Esophagus (tissue), 2 donors: ENCODE measurements at regions not wholly inside any gene's neighbourhood (a gene's known extent, or its start where the extent isn't known, plus 50 kb on each side); places are given as distances from the start of the nearest gene placed in this dataset.
"Not testable (repeated sequence)": the region's sequence is repeated elsewhere in the genome, so short reads cannot be mapped to it uniquely, and the experiment has no call there.

Experiments
- H3K27ac ChIP-seq, 2 donors: one replicate each; pipeline ENCODE4 v1.5.1; 2013; ENCODE audit warnings: low read depth in 2 of 2, mild to moderate bottlenecking in 2 of 2, inconsistent platforms in 1 of 2, low read length in 1 of 2, moderate library complexity in 1 of 2
- H3K27me3 ChIP-seq, 2 donors: one replicate each; pipeline ENCODE4 v1.6.1; 2013; ENCODE audit warnings: low read length in 2 of 2, control low read depth in 1 of 2, mild to moderate bottlenecking in 1 of 2; ENCODE audit not compliant: insufficient read depth in 2 of 2, control insufficient read depth in 1 of 2
- H3K36me3 ChIP-seq, 2 donors: one replicate each; pipeline ENCODE4 v1.6.1; 2013; ENCODE audit warnings: low read length in 1 of 2; ENCODE audit not compliant: control insufficient read depth in 2 of 2, insufficient read depth in 2 of 2
- H3K4me1 ChIP-seq, 2 donors: one replicate each; pipeline ENCODE4 v1.6.1; 2013; ENCODE audit warnings: low read length in 1 of 2; ENCODE audit not compliant: control insufficient read depth in 2 of 2, insufficient read depth in 2 of 2
- H3K4me3 ChIP-seq, 2 donors: one replicate each; pipeline ENCODE4 v1.5.1; 2013; ENCODE audit warnings: low read length in 2 of 2, mild to moderate bottlenecking in 2 of 2, low read depth in 1 of 2, moderate library complexity in 1 of 2
- H3K9me3 ChIP-seq, 2 donors: one replicate each; pipeline ENCODE4 v1.6.1; 2013; ENCODE audit warnings: mild to moderate bottlenecking in 2 of 2, low read depth in 1 of 2, low read length in 1 of 2, moderate library complexity in 1 of 2; ENCODE audit not compliant: control insufficient read depth in 2 of 2, insufficient read depth in 1 of 2
- WGBS, 2 donors: extraction: QIAGEN DNeasy Blood & Tissue Kit; methylation state at CpG; one replicate each; pipeline ENCODE4 v1.1.7; 2013; 5-methylcytosine and 5-hydroxymethylcytosine counted together
- donor health status: healthy with polysubstance abuse.
- donor health status: Bipolar disorder and iron deficiency.

- Histone ChIP-seq H3K4me3 (no peak overlapping the region), H3K36me3 (no peaks in the 10 kb centered on the region), H3K4me1 (no peaks in the 10 kb centered on the region), H3K27ac (no peak overlapping the region), H3K27me3 (no peaks in the 10 kb centered on the region), H3K9me3 (no peaks in the 10 kb centered on the region)
- 72 to 81% methylated on average over 9 of the region's 9 CpGs for WGBS, 2 donors
Observed at GRCh38 chr4:169902658-169903345, 123.4 kb downstream of the MFAP3L start.

GRCh38 chr4:169900241-169900845, 125.9 kb downstream of the MFAP3L start:
- WGBS, 2 donors = 76 to 83% methylated on average over 6 of the region's 6 CpGs
- Histone ChIP-seq H3K4me1 (no peaks in the 10 kb centered on the region), H3K27me3 (no peaks in the 10 kb centered on the region), H3K9me3 (no peaks in the 10 kb centered on the region), H3K36me3 (no peaks in the 10 kb centered on the region), H3K4me3 (no peak overlapping the region), H3K27ac (no peak overlapping the region)

- Histone ChIP-seq H3K36me3 (no peaks in the 10 kb centered on the region), H3K4me1 (no peaks in the 10 kb centered on the region), H3K9me3 (no peaks in the 10 kb centered on the region), H3K4me3 (no peak overlapping the region), H3K27me3 (no peaks in the 10 kb centered on the region), H3K27ac (no peak overlapping the region)
- 63 to 68% methylated on average over 2 of the region's 2 CpGs for WGBS, 2 donors
Observed at GRCh38 chr4:169899295-169899694, 126.9 kb downstream of the MFAP3L start.

- no peaks in the 10 kb centered on the region for H3K9me3 ChIP-seq
- no peaks in the 10 kb centered on the region for H3K4me1 ChIP-seq
- H3K27ac ChIP-seq = no peak overlapping the region
- H3K36me3 ChIP-seq = no peaks in the 10 kb centered on the region
- no peaks in the 10 kb centered on the region for H3K27me3 ChIP-seq
- no peak overlapping the region for H3K4me3 ChIP-seq
Observed at GRCh38 chr4:169898095-169898494, 128.1 kb downstream of the MFAP3L start.

- not testable (repeated sequence) for H3K4me3 ChIP-seq, H3K9me3 ChIP-seq, H3K27ac ChIP-seq, H3K4me1 ChIP-seq, H3K36me3 ChIP-seq, H3K27me3 ChIP-seq
- 93 to 94% methylated on average over 4 of the region's 4 CpGs for WGBS, 2 donors
Observed at GRCh38 chr4:169894767-169895166, 131.4 kb downstream of the MFAP3L start.

- 75 to 83% methylated on average over 2 of the region's 2 CpGs for WGBS, 2 donors
- Histone ChIP-seq H3K27me3 (no peaks in the 10 kb centered on the region), H3K9me3 (no peaks in the 10 kb centered on the region), H3K4me1 (no peaks in the 10 kb centered on the region), H3K4me3 (no peak overlapping the region), H3K27ac (no peak overlapping the region), H3K36me3 (no peaks in the 10 kb centered on the region)
Observed at GRCh38 chr4:169885893-169886292, 128.1 kb upstream of the HPF1 start.

- H3K27me3 ChIP-seq = no peaks in the 10 kb centered on the region
- WGBS, 2 donors = 67 to 70% methylated on average over 1 of the region's 1 CpG
- no peak overlapping the region for H3K27ac ChIP-seq
Observed at GRCh38 chr4:169881769-169882168, 124.0 kb upstream of the HPF1 start.

GRCh38 chr4:169870507-169870906, 112.8 kb upstream of the HPF1 start:
- no peaks in the 10 kb centered on the region for H3K4me1 ChIP-seq
- no peak overlapping the region for H3K4me3 ChIP-seq
- no peaks in the 10 kb centered on the region for H3K27me3 ChIP-seq
- H3K27ac ChIP-seq = no peak overlapping the region
- no peaks in the 10 kb centered on the region for H3K36me3 ChIP-seq
- 51 to 64% methylated on average over 3 of the region's 3 CpGs for WGBS, 2 donors
- no peaks in the 10 kb centered on the region for H3K9me3 ChIP-seq

More at GRCh38 chr4:169881769-169882168, 124.0 kb upstream of the HPF1 start:
- H3K9me3 ChIP-seq = no peaks in the 10 kb centered on the region
- no peaks in the 10 kb centered on the region for H3K4me1 ChIP-seq
- no peak overlapping the region for H3K4me3 ChIP-seq
- no peaks in the 10 kb centered on the region for H3K36me3 ChIP-seq

- no peak overlapping the region for H3K4me3 ChIP-seq
Observed at GRCh38 chr4:169869490-169869889, 111.7 kb upstream of the HPF1 start.

GRCh38 chr4:169861593-169861992, 103.8 kb upstream of the HPF1 start:
- Histone ChIP-seq H3K27me3 (no peaks in the 10 kb centered on the region), H3K9me3 (peaks cover 0 to 2% of the 10 kb centered on the region in 2 donors), H3K4me1 (no peaks in the 10 kb centered on the region), H3K4me3 (no peak overlapping the region), H3K36me3 (no peaks in the 10 kb centered on the region), H3K27ac (no peak overlapping the region)
- WGBS, 2 donors = 23 to 24% methylated on average over 1 of the region's 1 CpG

More at GRCh38 chr4:169869490-169869889, 111.7 kb upstream of the HPF1 start:
- Histone ChIP-seq H3K27ac (no peak overlapping the region), H3K9me3 (no peaks in the 10 kb centered on the region), H3K27me3 (no peaks in the 10 kb centered on the region), H3K36me3 (no peaks in the 10 kb centered on the region), H3K4me1 (no peaks in the 10 kb centered on the region)
- WGBS, 2 donors = 72 to 73% methylated on average over 5 of the region's 5 CpGs
